22Rv1 (cell line): ENCODE measurements at regions not wholly inside any gene's neighbourhood (a gene's known extent, or its start where the extent isn't known, plus 50 kb on each side); places are given as distances from the start of the nearest gene placed in this dataset.
A peak's percentile ranks its signal among the peaks of the same experiment; 100 is the strongest.

Experiments used
- H3K27ac ChIP-seq: fragments of 450-650 bp; 2 replicates; pipeline ENCODE4 v1.5.1; 2017
- CTCF ChIP-seq: fragments of 450-650 bp; IDR thresholded peaks from 2 replicates; pipeline ENCODE4 v1.5.1; 2017; ENCODE audit warnings: mild to moderate bottlenecking
- ZFX ChIP-seq: fragments of 450-650 bp; IDR thresholded peaks from 2 replicates; pipeline ENCODE4 v1.6.1; 2017; ENCODE audit warnings: antibody characterized with exemption, borderline replicate concordance

- no peak for TF ChIP-seq CTCF
- no peak for TF ChIP-seq ZFX
- H3K27ac ChIP-seq, result no peak overlapping the region
Observed at GRCh38 chr2:22560021-22560420, 825.0 kb upstream of the KLHL29 start.

GRCh38 chr2:22579341-22579740 lies 805.6 kb upstream of the KLHL29 start:
- no peak for TF ChIP-seq ZFX
- no peak overlapping the region for H3K27ac ChIP-seq

GRCh38 chr2:22582107-22582506 lies 802.9 kb upstream of the KLHL29 start:
- TF ChIP-seq ZFX, result no peak
- TF ChIP-seq CTCF, result no peak
- no peak overlapping the region for H3K27ac ChIP-seq

GRCh38 chr2:22596306-22596705 lies 788.7 kb upstream of the KLHL29 start:
- no peak overlapping the region for H3K27ac ChIP-seq
- TF ChIP-seq ZFX (no peak), CTCF (no peak)

- TF ChIP-seq ZFX (no peak), CTCF (no peak)
- no peak overlapping the region for H3K27ac ChIP-seq
Observed at GRCh38 chr2:22600156-22600555, 784.8 kb upstream of the KLHL29 start.

- TF ChIP-seq ZFX, result no peak
- TF ChIP-seq CTCF, result no peak
- H3K27ac ChIP-seq, result no peak overlapping the region
Observed at GRCh38 chr2:22600999-22601398, 784.0 kb upstream of the KLHL29 start.

GRCh38 chr2:22604136-22604535 lies 780.8 kb upstream of the KLHL29 start:
- no peak overlapping the region for H3K27ac ChIP-seq
- no peak for TF ChIP-seq CTCF
- TF ChIP-seq ZFX, result no peak

GRCh38 chr2:22616031-22616430 lies 768.9 kb upstream of the KLHL29 start:
- H3K27ac ChIP-seq, result no peak overlapping the region
- TF ChIP-seq CTCF (0 out of 2 replicates have a peak, but pooled peaks have one; percentile 8), ZFX (no peak)
